C4-2B (cell line): ENCODE measurements at regions not wholly inside any gene's neighbourhood (a gene's known extent, or its start where the extent isn't known, plus 50 kb on each side); places are given as distances from the start of the nearest gene placed in this dataset.
A peak's percentile ranks its signal among the peaks of the same experiment; 100 is the strongest.

Experiments
- H3K27ac ChIP-seq: fragments of 450-650 bp; 2 replicates; pipeline ENCODE4 v1.5.1; 2017
- CTCF ChIP-seq: fragments of 450-650 bp; conservative IDR thresholded peaks from 2 replicates; pipeline ENCODE4 v1.5.1; 2017; ENCODE audit warnings: mild to moderate bottlenecking
- ZFX ChIP-seq: fragments of 450-650 bp; IDR thresholded peaks from 2 replicates; pipeline ENCODE4 v1.6.1; 2017

- no peak overlapping the region for H3K27ac ChIP-seq
- TF ChIP-seq CTCF (no peak), ZFX (no peak)
Measured at GRCh38 chr4:140308366-140309123, 64.9 kb upstream of the SCOC start.

GRCh38 chr4:140305053-140305452 lies 68.4 kb upstream of the SCOC start:
- H3K27ac ChIP-seq = peak overlapping the region; percentile 37; the same call in 1 of the 2 replicates

GRCh38 chr4:140304346-140304745 lies 69.1 kb upstream of the SCOC start:
- H3K27ac ChIP-seq = no peak overlapping the region; the same call in 1 of the 2 replicates
- no peak for TF ChIP-seq ZFX

More at GRCh38 chr4:140305053-140305452, 68.4 kb upstream of the SCOC start:
- TF ChIP-seq CTCF (no peak), ZFX (no peak)

GRCh38 chr4:140302151-140302859 lies 71.1 kb upstream of the SCOC start:
- no peak overlapping the region for H3K27ac ChIP-seq
- no peak for TF ChIP-seq ZFX

GRCh38 chr4:140300271-140300970 lies 73.0 kb upstream of the SCOC start:
- no peak overlapping the region for H3K27ac ChIP-seq
- TF ChIP-seq CTCF = no peak
- TF ChIP-seq ZFX = no peak

- no peak overlapping the region for H3K27ac ChIP-seq
- TF ChIP-seq ZFX (no peak), CTCF (no peak)
Measured at GRCh38 chr4:140298001-140298400, 75.4 kb upstream of the SCOC start.

- no peak overlapping the region for H3K27ac ChIP-seq
- TF ChIP-seq CTCF = no peak
- TF ChIP-seq ZFX = no peak
Measured at GRCh38 chr4:140297221-140297570, 76.2 kb upstream of the SCOC start.
